Subcutaneous abdominal adipose tissue (tissue), 5 donors: ENCODE measurements at regions not wholly inside any gene's neighbourhood (a gene's known extent, or its start where the extent isn't known, plus 50 kb on each side); places are given as distances from the start of the nearest gene placed in this dataset.

Experiments used
- H3K27ac ChIP-seq: one replicate; pipeline ENCODE4 v1.7.0; 2013; ENCODE audit warnings: low read depth, mild to moderate bottlenecking, inconsistent platforms, low read length, moderate library complexity
- H3K27me3 ChIP-seq, 5 donors: one replicate each; pipeline ENCODE4 v1.7.0; 2013; ENCODE audit warnings: low read length in 5 of 5, inconsistent platforms in 1 of 5; ENCODE audit not compliant: control insufficient read depth in 5 of 5, insufficient read depth in 4 of 5
- H3K36me3 ChIP-seq, 5 donors: one replicate each; pipeline ENCODE4 v1.7.0; 2013; ENCODE audit warnings: low read length in 5 of 5; ENCODE audit not compliant: control insufficient read depth in 5 of 5, insufficient read depth in 5 of 5
- H3K4me1 ChIP-seq, 5 donors: one replicate each; pipeline ENCODE4 v1.7.0; 2013; ENCODE audit warnings: low read length in 5 of 5, mild to moderate bottlenecking in 3 of 5, moderate library complexity in 1 of 5; ENCODE audit not compliant: control insufficient read depth in 5 of 5, insufficient read depth in 5 of 5
- H3K4me3 ChIP-seq, 5 donors: one replicate each; pipeline ENCODE4 v1.7.0; 2013; ENCODE audit warnings: low read length in 5 of 5, low read depth in 1 of 5
- H3K9ac ChIP-seq, 5 donors: one replicate each; pipeline ENCODE4 v1.7.0; 2013; ENCODE audit warnings: low read length in 5 of 5, mild to moderate bottlenecking in 4 of 5, moderate library complexity in 3 of 5
- H3K9me3 ChIP-seq, 5 donors: one replicate each; pipeline ENCODE4 v1.7.0; 2013; ENCODE audit warnings: low read length in 5 of 5; ENCODE audit not compliant: control insufficient read depth in 5 of 5
- donor health status: healthy.
- donor health status: healthy.
- donor health status: healthy.
- donor health status: healthy.
- donor health status: healthy.

DNA sequence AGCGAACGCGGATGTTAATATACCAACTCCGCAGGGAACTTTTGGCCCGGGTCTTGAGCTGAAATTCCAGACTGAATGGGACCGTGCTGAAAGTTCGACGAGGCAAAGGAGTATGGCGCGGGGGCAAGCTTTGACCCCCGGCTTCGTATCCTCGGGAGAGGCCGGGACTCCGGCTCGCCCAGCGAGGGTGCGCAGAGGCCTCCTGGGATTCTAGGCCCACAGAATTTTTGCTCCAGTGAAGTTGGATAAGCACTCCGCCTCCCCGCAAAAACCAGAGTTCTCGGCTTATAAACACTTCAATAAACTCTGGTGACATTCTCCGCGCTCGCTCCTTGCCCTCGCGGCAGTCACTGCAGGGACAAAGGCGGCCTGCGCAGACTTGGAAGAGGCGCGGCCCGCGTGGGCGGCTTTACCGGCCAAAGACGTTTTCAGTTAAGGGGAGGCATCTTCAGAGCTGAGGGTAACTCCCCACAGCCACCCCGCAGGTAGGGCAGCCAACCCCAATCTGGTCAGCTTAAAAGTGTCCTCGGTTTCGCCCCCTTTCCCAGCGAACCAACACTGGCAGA lies 112.6 kb downstream of the KCNRG start:
- peaks cover 8 to 41% (median 12%) of the 10 kb centered on the region in 5 donors for H3K27me3 ChIP-seq

DNA sequence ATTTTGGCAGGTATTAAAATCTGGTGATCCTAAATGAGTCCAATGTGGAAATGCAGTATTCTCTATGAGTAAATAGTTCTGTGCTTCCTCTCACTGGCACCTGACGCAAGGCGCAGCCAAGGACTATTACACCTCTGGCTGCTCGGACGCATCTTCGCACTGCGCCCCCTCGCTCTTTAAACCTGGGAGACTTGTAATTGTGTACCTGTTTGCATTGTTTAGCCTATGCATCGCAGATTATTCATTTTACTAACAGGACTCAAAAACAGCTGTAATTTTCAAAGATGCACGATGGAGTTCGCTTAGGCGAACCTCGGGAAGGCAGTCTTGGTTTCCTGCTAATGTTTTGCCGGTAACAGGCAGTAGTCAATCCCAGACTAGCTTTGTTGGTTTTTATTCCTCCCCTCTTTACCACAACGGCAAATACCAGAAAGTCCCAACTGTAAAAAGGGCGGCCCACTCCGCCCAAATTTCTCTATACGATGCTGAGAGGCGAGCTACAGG lies 113.2 kb downstream of the KCNRG start:
- Histone ChIP-seq H3K4me1 (peaks cover 3 to 70% (median 56%) of the 10 kb centered on the region in 5 donors), H3K4me3 (no peak overlapping the region), H3K9me3 (no peaks in the 10 kb centered on the region), H3K27ac (no peak overlapping the region), H3K9ac (no peak overlapping the region), H3K27me3 (peaks cover 13 to 48% (median 18%) of the 10 kb centered on the region in 5 donors), H3K36me3 (no peaks in the 10 kb centered on the region)

More for the DNA sequence above, 112.6 kb downstream of the KCNRG start:
- Histone ChIP-seq H3K9me3 (no peaks in the 10 kb centered on the region), H3K27ac (no peak overlapping the region), H3K36me3 (no peaks in the 10 kb centered on the region), H3K4me3 (peak overlapping the region; percentile 63 to 99 (median 86)), H3K9ac (peak overlapping the region in 3 of 5 donors; percentile 43 to 80 (median 48)), H3K4me1 (peaks cover 6 to 73% (median 63%) of the 10 kb centered on the region in 5 donors)

DNA sequence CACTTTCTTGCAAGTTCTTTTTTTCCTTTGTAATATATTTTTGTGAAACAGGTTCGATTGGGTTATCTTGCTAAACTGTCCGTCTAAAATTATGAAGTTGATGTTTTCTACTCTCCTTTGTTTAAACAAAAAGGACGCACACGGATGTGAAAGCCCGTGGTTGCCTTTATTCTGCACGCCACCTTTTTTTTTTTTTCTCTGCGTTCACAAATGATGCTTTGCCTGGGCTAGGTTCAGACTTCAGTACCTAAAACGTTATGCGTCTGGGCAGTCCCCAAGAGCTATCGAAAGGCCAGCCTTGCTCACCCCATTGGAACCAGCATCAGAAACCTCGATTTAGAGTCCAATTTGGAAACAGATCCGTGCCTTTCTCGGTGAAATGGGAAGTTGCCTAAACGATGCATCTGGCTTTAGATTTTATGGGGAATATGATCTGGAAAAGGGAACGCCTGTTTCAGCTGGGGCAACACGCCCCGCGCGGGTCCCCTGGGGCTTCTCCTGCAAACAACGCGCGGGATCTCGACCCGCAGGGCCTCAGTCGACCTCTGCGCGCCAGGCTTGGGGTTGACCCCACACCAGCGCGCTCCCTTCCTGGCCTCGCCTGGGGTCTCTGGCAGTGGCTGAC lies 113.9 kb downstream of the KCNRG start:
- H3K27me3 ChIP-seq = peaks cover 13 to 52% (median 22%) of the 10 kb centered on the region in 5 donors
- H3K4me3 ChIP-seq = peak overlapping the region; percentile 59 to 71 (median 66)
- peak overlapping the region; percentile 62 for H3K27ac ChIP-seq
- H3K9ac ChIP-seq = peak overlapping the region in 3 of 5 donors; percentile 32 to 59 (median 54)
- peaks cover 3 to 66% (median 54%) of the 10 kb centered on the region in 5 donors for H3K4me1 ChIP-seq
- no peaks in the 10 kb centered on the region for H3K9me3 ChIP-seq
- H3K36me3 ChIP-seq = no peaks in the 10 kb centered on the region

DNA sequence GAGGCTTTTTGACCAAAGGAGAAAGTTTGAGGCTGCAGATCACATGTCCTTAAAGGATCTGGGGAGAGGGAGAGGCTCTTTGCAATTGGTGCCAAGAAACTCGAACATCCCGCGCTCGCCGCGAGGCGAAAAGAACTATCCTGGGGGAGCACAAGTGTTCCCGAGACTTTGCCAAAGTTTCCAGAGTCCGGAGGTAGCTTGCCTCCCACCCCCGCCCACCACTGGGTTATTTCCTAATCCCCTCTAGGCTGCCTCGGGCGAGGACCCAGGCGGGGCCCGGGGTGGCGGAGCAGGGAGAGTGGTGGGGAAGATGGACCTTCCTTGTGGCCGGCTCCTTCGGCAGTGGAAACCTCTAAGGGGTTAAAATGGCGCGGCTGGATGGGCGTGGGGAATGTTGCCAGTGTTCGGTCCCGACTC lies 114.5 kb downstream of the KCNRG start:
- Histone ChIP-seq H3K36me3 (no peaks in the 10 kb centered on the region), H3K4me1 (peaks cover 3 to 65% (median 54%) of the 10 kb centered on the region in 5 donors), H3K9ac (peak overlapping the region in 4 of 5 donors; percentile 32 to 59 (median 51)), H3K9me3 (no peaks in the 10 kb centered on the region), H3K4me3 (peak overlapping the region; percentile 59 to 71 (median 66)), H3K27me3 (peaks cover 13 to 52% (median 23%) of the 10 kb centered on the region in 5 donors), H3K27ac (peak overlapping the region; percentile 62)

DNA sequence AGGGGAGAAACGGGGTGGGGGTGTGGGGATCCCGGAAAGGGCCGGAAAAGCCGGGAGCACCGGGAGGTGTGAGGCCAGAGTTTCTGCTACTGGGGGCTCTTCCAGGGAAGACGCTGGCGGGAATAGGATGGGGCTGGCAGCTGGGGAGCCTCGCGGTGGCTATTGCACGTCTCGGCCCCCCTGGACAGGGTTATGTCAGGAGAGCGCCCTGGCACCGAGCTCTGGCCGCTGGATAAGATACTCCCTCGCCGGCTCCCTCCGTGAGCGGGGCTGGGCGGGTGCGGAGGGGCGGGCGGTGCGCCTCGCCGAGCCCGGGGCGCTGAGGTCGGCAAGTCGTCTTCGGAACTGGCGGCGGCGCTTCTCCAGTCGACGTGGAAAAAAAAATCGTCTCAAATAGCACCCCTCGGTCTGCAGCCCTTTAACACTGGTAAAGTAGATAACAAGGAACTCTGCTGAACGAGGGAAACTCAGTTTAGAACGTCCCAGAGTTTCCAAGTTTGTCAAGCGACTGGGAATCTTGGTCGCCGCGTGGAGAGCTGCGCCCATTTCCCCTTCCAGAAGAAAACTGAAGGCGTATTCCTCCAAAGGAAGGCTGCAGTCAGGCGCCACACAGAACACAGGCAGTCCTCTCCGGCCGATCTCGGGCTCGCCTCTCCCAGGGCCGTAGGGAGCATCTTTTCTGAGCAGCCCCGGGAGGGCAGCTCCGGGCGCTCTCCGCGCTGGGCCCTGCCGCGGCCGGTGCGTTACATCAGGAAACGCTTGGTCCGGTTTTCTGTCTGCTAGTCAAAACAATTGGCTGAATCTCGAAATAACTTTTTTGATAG lies 115.1 kb downstream of the KCNRG start:
- Histone ChIP-seq H3K27me3 (peaks cover 13 to 52% (median 23%) of the 10 kb centered on the region in 5 donors), H3K4me1 (peaks cover 3 to 60% (median 54%) of the 10 kb centered on the region in 5 donors), H3K4me3 (peak overlapping the region; percentile 59 to 77 (median 69)), H3K27ac (peak overlapping the region; percentile 62), H3K9me3 (no peaks in the 10 kb centered on the region), H3K9ac (peak overlapping the region in 3 of 5 donors; percentile 48 to 72 (median 48)), H3K36me3 (no peaks in the 10 kb centered on the region)

DNA sequence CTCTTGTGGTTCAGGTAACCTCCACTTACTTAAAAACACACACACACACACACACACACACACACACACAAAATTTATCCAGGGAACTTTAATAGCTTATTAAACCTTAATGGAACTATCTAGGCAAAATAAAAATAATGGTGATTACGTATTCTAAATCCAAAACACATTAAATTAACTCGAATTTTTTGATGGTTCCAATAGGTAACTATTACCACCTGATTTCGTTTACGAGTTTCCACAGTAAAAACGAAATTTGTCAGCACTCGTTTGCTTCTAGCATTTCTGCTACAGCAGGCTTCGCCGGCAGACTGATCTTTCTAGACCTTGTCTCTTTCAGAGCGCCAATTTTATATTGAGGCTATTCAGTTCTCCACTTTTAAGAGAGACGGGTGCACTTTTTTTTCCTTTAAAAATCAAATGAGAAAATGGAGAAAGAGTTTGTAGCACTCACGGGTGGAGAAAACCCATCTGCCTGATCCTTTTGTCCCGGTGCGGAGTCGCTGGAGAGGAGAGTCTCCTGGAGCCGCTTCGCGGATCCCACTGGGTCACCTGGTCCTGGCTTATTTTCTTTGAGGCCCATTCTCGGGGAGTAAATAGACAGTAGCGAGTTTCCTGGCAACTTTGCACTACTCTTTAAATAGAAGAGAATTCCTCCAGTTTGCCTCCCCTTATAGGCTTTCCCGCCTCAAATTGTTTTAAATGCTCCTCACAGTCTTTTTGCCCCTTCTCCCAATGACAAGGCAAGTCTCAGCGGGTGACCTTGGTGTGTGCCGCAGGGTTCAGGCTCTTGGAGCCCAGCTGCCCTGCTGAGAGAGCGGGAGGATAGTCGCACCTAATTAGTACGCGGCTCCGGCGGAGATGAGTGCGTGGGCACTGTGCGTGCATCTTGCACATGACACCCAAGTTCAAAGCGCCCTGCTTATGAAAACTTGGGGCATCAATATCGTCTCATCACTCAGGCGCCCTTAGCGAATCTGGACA lies 117.0 kb downstream of the KCNRG start:
- H3K27ac ChIP-seq = no peak overlapping the region
- peaks cover 3 to 45% (median 40%) of the 10 kb centered on the region in 5 donors for H3K4me1 ChIP-seq
- H3K9me3 ChIP-seq = no peaks in the 10 kb centered on the region
- H3K36me3 ChIP-seq = no peaks in the 10 kb centered on the region
- H3K9ac ChIP-seq = no peak overlapping the region
- peaks cover 13 to 52% (median 23%) of the 10 kb centered on the region in 5 donors for H3K27me3 ChIP-seq
- no peak overlapping the region for H3K4me3 ChIP-seq

DNA sequence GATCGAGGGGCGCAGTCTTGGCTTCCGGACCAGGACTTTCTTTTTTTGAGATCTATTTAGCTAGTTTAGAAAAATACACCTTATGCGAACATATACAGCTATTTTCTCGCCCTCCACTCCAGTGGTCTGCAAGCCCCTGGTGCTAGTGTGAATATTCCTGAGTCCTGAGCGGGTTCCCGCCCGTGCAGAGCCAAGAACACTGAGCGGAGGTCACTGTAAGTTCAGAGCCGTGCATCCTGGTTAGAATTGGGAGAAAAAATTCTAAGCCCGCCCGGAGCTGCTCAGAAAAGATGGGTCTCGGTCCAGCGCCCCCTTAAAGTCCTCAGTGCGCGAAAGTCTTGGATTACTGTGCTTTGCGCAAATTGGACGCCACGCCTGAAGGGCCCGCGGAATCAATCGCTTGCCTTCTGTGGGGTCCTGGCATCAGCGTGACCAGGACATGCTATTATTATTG lies 117.7 kb downstream of the KCNRG start:
- Histone ChIP-seq H3K36me3 (no peaks in the 10 kb centered on the region), H3K9me3 (no peaks in the 10 kb centered on the region), H3K4me1 (peaks cover 3 to 38% (median 33%) of the 10 kb centered on the region in 5 donors), H3K27me3 (peaks cover 13 to 48% (median 23%) of the 10 kb centered on the region in 5 donors), H3K27ac (no peak overlapping the region), H3K4me3 (no peak overlapping the region), H3K9ac (no peak overlapping the region)

DNA sequence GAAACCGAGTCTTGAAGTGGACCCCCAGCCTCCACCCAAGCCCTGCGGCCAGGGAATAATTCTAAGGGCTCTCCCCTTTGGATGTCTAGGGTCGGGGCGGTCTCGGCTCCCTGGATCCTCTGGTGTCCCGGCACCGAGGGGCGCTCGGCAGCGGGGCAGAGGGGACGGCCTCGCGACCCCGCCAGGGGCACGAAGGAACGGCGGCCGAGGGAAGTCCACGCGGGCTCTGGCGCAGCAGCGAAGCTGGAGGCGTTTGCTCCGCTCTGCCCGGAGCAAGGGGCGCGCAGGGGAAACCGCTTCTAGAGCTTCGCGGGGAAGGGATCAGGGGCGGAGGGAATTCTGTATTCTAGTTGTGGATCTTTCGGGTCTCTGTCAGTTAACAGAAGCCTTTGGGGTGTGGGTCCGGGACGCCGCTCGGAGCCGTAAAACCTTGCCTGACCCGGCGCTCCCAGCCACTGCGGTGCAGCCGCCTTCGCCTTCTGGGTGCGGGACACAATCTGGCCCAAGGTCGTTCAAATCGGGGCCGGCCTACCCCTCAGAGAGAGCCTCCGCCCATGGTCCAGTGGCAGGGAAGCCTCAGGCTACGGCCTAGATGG lies 118.2 kb downstream of the KCNRG start:
- H3K27ac ChIP-seq = no peak overlapping the region
- H3K4me1 ChIP-seq = peaks cover 3 to 35% (median 30%) of the 10 kb centered on the region in 5 donors
- no peaks in the 10 kb centered on the region for H3K9me3 ChIP-seq
- H3K27me3 ChIP-seq = peaks cover 11 to 46% (median 23%) of the 10 kb centered on the region in 5 donors
- H3K4me3 ChIP-seq = no peak overlapping the region
- H3K36me3 ChIP-seq = no peaks in the 10 kb centered on the region
- no peak overlapping the region for H3K9ac ChIP-seq
